Testis (tissue), 2 donors: ENCODE measurements at regions not wholly inside any gene's neighbourhood (a gene's known extent, or its start where the extent isn't known, plus 50 kb on each side); places are given as distances from the start of the nearest gene placed in this dataset.

Experiments
- POLR2A ChIP-seq: fragments of 450-650 bp; IDR thresholded peaks from one replicate; pipeline ENCODE4 v1.6.1; 2017; ENCODE audit warnings: antibody characterized with exemption, mild to moderate bottlenecking, moderate library complexity
- TF ChIP-seq, protein P1 (sequence below), 3 experiments: fragments of 450-650 bp in 2 of 3; fragments of 200-600 bp in 1 of 3; sonication (generic) in 1 of 3; IDR thresholded peaks; one replicate each; pipeline ENCODE4 v1.5.1; 2016 to 2019; ENCODE audit warnings: antibody characterized with exemption in 3 of 3, mild to moderate bottlenecking in 2 of 3, moderate library complexity in 1 of 3

DNA sequence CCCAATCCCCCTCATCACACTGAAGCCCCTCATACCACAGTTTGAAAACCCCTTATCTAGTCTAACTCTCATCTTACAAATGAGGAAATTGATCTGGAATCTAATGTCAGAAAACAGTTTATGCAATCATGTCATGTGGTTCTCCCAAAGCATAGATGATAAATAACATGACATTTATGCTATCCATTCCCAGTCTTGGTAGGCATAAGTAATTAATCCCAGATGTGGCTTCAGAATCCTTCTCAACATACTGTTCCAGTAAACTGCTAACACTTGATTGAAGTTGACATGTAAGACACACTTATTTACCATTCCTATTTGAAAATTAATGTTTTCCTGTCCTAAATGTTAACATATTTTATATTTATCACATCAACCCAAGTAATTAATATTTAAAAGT is 168.7 kb downstream of the GALC start:
- no peak for TF ChIP-seq POLR2A
- TF ChIP-seq, protein P1, sequence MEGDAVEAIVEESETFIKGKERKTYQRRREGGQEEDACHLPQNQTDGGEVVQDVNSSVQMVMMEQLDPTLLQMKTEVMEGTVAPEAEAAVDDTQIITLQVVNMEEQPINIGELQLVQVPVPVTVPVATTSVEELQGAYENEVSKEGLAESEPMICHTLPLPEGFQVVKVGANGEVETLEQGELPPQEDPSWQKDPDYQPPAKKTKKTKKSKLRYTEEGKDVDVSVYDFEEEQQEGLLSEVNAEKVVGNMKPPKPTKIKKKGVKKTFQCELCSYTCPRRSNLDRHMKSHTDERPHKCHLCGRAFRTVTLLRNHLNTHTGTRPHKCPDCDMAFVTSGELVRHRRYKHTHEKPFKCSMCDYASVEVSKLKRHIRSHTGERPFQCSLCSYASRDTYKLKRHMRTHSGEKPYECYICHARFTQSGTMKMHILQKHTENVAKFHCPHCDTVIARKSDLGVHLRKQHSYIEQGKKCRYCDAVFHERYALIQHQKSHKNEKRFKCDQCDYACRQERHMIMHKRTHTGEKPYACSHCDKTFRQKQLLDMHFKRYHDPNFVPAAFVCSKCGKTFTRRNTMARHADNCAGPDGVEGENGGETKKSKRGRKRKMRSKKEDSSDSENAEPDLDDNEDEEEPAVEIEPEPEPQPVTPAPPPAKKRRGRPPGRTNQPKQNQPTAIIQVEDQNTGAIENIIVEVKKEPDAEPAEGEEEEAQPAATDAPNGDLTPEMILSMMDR (IDR thresholded peaks at IDR 0.05), result no peak
